ENCODE measurements at regions not wholly inside any gene's neighbourhood (a gene's known extent, or its start where the extent isn't known, plus 50 kb on each side); places are given as distances from the start of the nearest gene placed in this dataset.
"Not testable (repeated sequence)": the region's sequence is repeated elsewhere in the genome, so short reads cannot be mapped to it uniquely, and the experiment has no call there.

- DNase-seq, result no peak
- CTCF ChIA-PET, result no interaction called here
- POLR2A ChIA-PET, result no interaction called here
- Mint-ChIP-seq H3K9me3 (ENCODE audit: low read depth) (no peaks in the 10 kb centered on the region), H3K27me3 (peaks cover 14% of the 10 kb centered on the region), H3K4me3 (no peak overlapping the region), H3K27ac (no peak overlapping the region), H3K4me1 (no peaks in the 10 kb centered on the region), H3K36me3 (ENCODE audit: low read depth) (no peaks in the 10 kb centered on the region)
- intact Hi-C loops (cut with DNase I, micrococcal nuclease), result no loop called here
- no peak for ATAC-seq
Observed at GRCh38 chr14:70269582-70269981, 80.8 kb upstream of the SLC8A3 start.

- Mint-ChIP-seq H3K9me3 (ENCODE audit: low read depth) (no peaks in the 10 kb centered on the region), H3K4me1 (no peaks in the 10 kb centered on the region), H3K27ac (no peak overlapping the region), H3K36me3 (ENCODE audit: low read depth) (no peaks in the 10 kb centered on the region), H3K4me3 (no peak overlapping the region), H3K27me3 (peaks cover 15% of the 10 kb centered on the region)
- CTCF ChIA-PET, result no interaction called here
- POLR2A ChIA-PET, result no interaction called here
- no peak for DNase-seq
- ATAC-seq, result no peak
- intact Hi-C loops (cut with DNase I, micrococcal nuclease), result no loop called here
Observed at GRCh38 chr14:70268760-70269159, 80.0 kb upstream of the SLC8A3 start.

GRCh38 chr14:70266157-70266556 is 77.4 kb upstream of the SLC8A3 start:
- H3K36me3 Mint-ChIP-seq (ENCODE audit: low read depth), result no peaks in the 10 kb centered on the region

GRCh38 chr14:70265422-70265821 is 76.7 kb upstream of the SLC8A3 start:
- intact Hi-C loops (cut with DNase I, micrococcal nuclease), result no loop called here
- ATAC-seq (no peak), DNase-seq (no peak)
- Mint-ChIP-seq H3K4me3 (no peak overlapping the region), H3K36me3 (ENCODE audit: low read depth) (no peaks in the 10 kb centered on the region), H3K9me3 (ENCODE audit: low read depth) (no peaks in the 10 kb centered on the region), H3K27me3 (peaks cover 24% of the 10 kb centered on the region), H3K27ac (no peak overlapping the region), H3K4me1 (no peaks in the 10 kb centered on the region)
- ChIA-PET POLR2A (no interaction called here), CTCF (no interaction called here)

More at GRCh38 chr14:70266157-70266556, 77.4 kb upstream of the SLC8A3 start:
- Mint-ChIP-seq H3K4me3 (no peak overlapping the region), H3K9me3 (ENCODE audit: low read depth) (no peaks in the 10 kb centered on the region), H3K27me3 (peaks cover 24% of the 10 kb centered on the region), H3K27ac (no peak overlapping the region), H3K4me1 (no peaks in the 10 kb centered on the region)
- ChIA-PET POLR2A (no interaction called here), CTCF (no interaction called here)
- ATAC-seq, result no peak
- DNase-seq, result no peak
- intact Hi-C loops (cut with DNase I, micrococcal nuclease), result no loop called here

GRCh38 chr14:70259420-70259819 is 70.7 kb upstream of the SLC8A3 start:
- Mint-ChIP-seq H3K27ac (no peak overlapping the region), H3K4me1 (peaks cover 6% of the 10 kb centered on the region), H3K4me3 (no peak overlapping the region), H3K9me3 (ENCODE audit: low read depth) (peaks cover 3% of the 10 kb centered on the region), H3K27me3 (peaks cover 48% of the 10 kb centered on the region), H3K36me3 (ENCODE audit: low read depth) (no peaks in the 10 kb centered on the region)
- POLR2A ChIA-PET, result interaction anchor here (0.7 kb wide), 1 partner anchor 58 kb away, joined by 3 read pairs; no protein-coding TSS in a partner anchor
- no peak for DNase-seq
- intact Hi-C loops (cut with DNase I, micrococcal nuclease), result loop anchor here in 1 of 2 experiments (10.0 kb wide), 1 partner anchor 175 kb away; no protein-coding TSS in a partner anchor
- no peak for ATAC-seq
- CTCF ChIA-PET, result interaction anchor here (0.8 to 1.0 kb wide), 2 partner anchors 9 to 104 kb away, joined by 3 to 4 read pairs; no protein-coding TSS in a partner anchor

- Mint-ChIP-seq H3K27me3 (peaks cover 49% of the 10 kb centered on the region), H3K9me3 (ENCODE audit: low read depth) (peaks cover 3% of the 10 kb centered on the region), H3K36me3 (ENCODE audit: low read depth) (no peaks in the 10 kb centered on the region), H3K4me1 (peaks cover 6% of the 10 kb centered on the region), H3K4me3 (no peak overlapping the region), H3K27ac (no peak overlapping the region)
- ATAC-seq, result no peak
- peak; percentile 35 for DNase-seq
- intact Hi-C loops (cut with DNase I, micrococcal nuclease), result loop anchor here in 1 of 2 experiments (10.0 kb wide), 1 partner anchor 173 kb away; no protein-coding TSS in a partner anchor
- ChIA-PET POLR2A (interaction anchor here (0.6 kb wide), 1 partner anchor 177 kb away, joined by 3 read pairs; no protein-coding TSS in a partner anchor), CTCF (interaction anchor here (0.6 kb wide), 2 partner anchors 185 to 310 kb away, joined by 3 to 4 read pairs; no protein-coding TSS in a partner anchor)
Observed at GRCh38 chr14:70257526-70257925, 68.8 kb upstream of the SLC8A3 start.

GRCh38 chr14:70256601-70257000 is 67.8 kb upstream of the SLC8A3 start:
- POLR2A ChIA-PET, result no interaction called here
- intact Hi-C loops (cut with DNase I, micrococcal nuclease), result loop anchor here in 1 of 2 experiments (10.0 kb wide), 1 partner anchor 172 kb away; no protein-coding TSS in a partner anchor
- H3K27ac Mint-ChIP-seq, result no peak overlapping the region
- H3K4me3 Mint-ChIP-seq, result no peak overlapping the region
- CTCF ChIA-PET, result no interaction called here
- ATAC-seq (no peak), DNase-seq (no peak)
- peaks cover 3% of the 10 kb centered on the region for H3K9me3 Mint-ChIP-seq (ENCODE audit: low read depth)
- peaks cover 47% of the 10 kb centered on the region for H3K27me3 Mint-ChIP-seq
- H3K4me1 Mint-ChIP-seq, result peaks cover 6% of the 10 kb centered on the region
- no peaks in the 10 kb centered on the region for H3K36me3 Mint-ChIP-seq (ENCODE audit: low read depth)

- H3K27ac Mint-ChIP-seq; H3K4me1 Mint-ChIP-seq; H3K36me3 Mint-ChIP-seq (ENCODE audit: low read depth); H3K9me3 Mint-ChIP-seq (ENCODE audit: low read depth); CTCF ChIA-PET: not testable (repeated sequence)
- POLR2A ChIA-PET, result interaction anchor here (1.3 kb wide), 1 partner anchor 554 kb away, joined by 3 read pairs; the partner anchor contains the start of gene MAP3K9
- intact Hi-C loops (cut with DNase I, micrococcal nuclease), result loop anchor here in 1 of 2 experiments (10.0 kb wide), 1 partner anchor 171 kb away; no protein-coding TSS in a partner anchor
- ATAC-seq, result peak; percentile 66
- DNase-seq, result peak; percentile 41
- H3K27me3 Mint-ChIP-seq, result peaks cover 51% of the 10 kb centered on the region
- H3K4me3 Mint-ChIP-seq, result peak overlapping the region; percentile 62
Observed at GRCh38 chr14:70255071-70256057, 66.6 kb upstream of the SLC8A3 start.

- peak; percentile 49 for ATAC-seq
- CTCF ChIA-PET, result no interaction called here
- H3K9me3 Mint-ChIP-seq (ENCODE audit: low read depth), result peaks cover 3% of the 10 kb centered on the region
- POLR2A ChIA-PET, result interaction anchor here (1.3 kb wide), 1 partner anchor 555 kb away, joined by 3 read pairs; the partner anchor contains the start of gene MAP3K9
- H3K4me1 Mint-ChIP-seq, result peaks cover 6% of the 10 kb centered on the region
- intact Hi-C loops (cut with DNase I, micrococcal nuclease), result loop anchor here in 1 of 2 experiments (10.0 kb wide), 1 partner anchor 170 kb away; no protein-coding TSS in a partner anchor
- DNase-seq, result peak; percentile 25
- no peak overlapping the region for H3K27ac Mint-ChIP-seq
- peaks cover 56% of the 10 kb centered on the region for H3K27me3 Mint-ChIP-seq
- H3K4me3 Mint-ChIP-seq, result peak overlapping the region; percentile 16
- H3K36me3 Mint-ChIP-seq (ENCODE audit: low read depth), result no peaks in the 10 kb centered on the region
Observed at GRCh38 chr14:70254476-70254961, 65.8 kb upstream of the SLC8A3 start.

- H3K36me3 Mint-ChIP-seq (ENCODE audit: low read depth); H3K27ac Mint-ChIP-seq; POLR2A ChIA-PET; DNase-seq; H3K4me1 Mint-ChIP-seq; ATAC-seq; H3K9me3 Mint-ChIP-seq (ENCODE audit: low read depth); CTCF ChIA-PET; H3K4me3 Mint-ChIP-seq: not testable (repeated sequence)
- peaks cover 49% of the 10 kb centered on the region for H3K27me3 Mint-ChIP-seq
- intact Hi-C loops (cut with DNase I, micrococcal nuclease), result loop anchor here in 1 of 2 experiments (10.0 kb wide), 1 partner anchor 169 kb away; no protein-coding TSS in a partner anchor
Observed at GRCh38 chr14:70253547-70253946, 64.8 kb upstream of the SLC8A3 start.

- no peak for ATAC-seq
- Mint-ChIP-seq H3K4me3 (no peak overlapping the region), H3K36me3 (ENCODE audit: low read depth) (no peaks in the 10 kb centered on the region), H3K27ac (no peak overlapping the region), H3K9me3 (ENCODE audit: low read depth) (peaks cover 3% of the 10 kb centered on the region), H3K27me3 (peaks cover 37% of the 10 kb centered on the region), H3K4me1 (no peaks in the 10 kb centered on the region)
- no peak for DNase-seq
- POLR2A ChIA-PET, result no interaction called here
- CTCF ChIA-PET, result no interaction called here
- intact Hi-C loops (cut with DNase I, micrococcal nuclease), result no loop called here
Observed at GRCh38 chr14:70245026-70245425, 56.3 kb upstream of the SLC8A3 start.
